ENCODE measurements at regions not wholly inside any gene's neighbourhood (a gene's known extent, or its start where the extent isn't known, plus 50 kb on each side); places are given as distances from the start of the nearest gene placed in this dataset.

GRCh38 chr3:30195352-30195751 lies 411.0 kb upstream of the TGFBR2 start:
- Histone ChIP-seq H3K36me3 (ENCODE audit: control insufficient read depth, insufficient read depth, low read length) (no peaks in the 10 kb centered on the region), H3K4me3 (ENCODE audit: low read depth, low read length) (no peak overlapping the region), H3K27me3 (ENCODE audit: control insufficient read depth, insufficient read depth, low read length) (no peaks in the 10 kb centered on the region)
- TF ChIP-seq CTCF (IDR thresholded peaks at IDR 0.05; ENCODE audit: insufficient read depth, low read depth, low read length): no peak
- ChIA-PET POLR2A (no interaction called here), CTCF (interaction anchor here (4.7 kb wide), 1 partner anchor 153 kb away, joined by 78 read pairs; no protein-coding TSS in a partner anchor)
- DNase-seq (ENCODE audit: low read depth): no peak

- no peak for DNase-seq (ENCODE audit: low read depth)
- POLR2A ChIA-PET: interaction anchor here (1.2 kb wide), 1 partner anchor 460 kb away, joined by 4 read pairs; no protein-coding TSS in a partner anchor
- CTCF ChIA-PET: interaction anchor here (0.6 to 4.7 kb wide), 29 partner anchors 8 to 769 kb away, joined by 3 to 78 read pairs (median 4); no protein-coding TSS in a partner anchor
- no peak for TF ChIP-seq CTCF (IDR thresholded peaks at IDR 0.05; ENCODE audit: insufficient read depth, low read depth, low read length)
- H3K27me3 ChIP-seq (ENCODE audit: control insufficient read depth, insufficient read depth, low read length): no peaks in the 10 kb centered on the region
- H3K4me3 ChIP-seq (ENCODE audit: low read depth, low read length): no peak overlapping the region
- H3K36me3 ChIP-seq (ENCODE audit: control insufficient read depth, insufficient read depth, low read length): no peaks in the 10 kb centered on the region
These were observed 408.2 kb upstream of the TGFBR2 start for GRCh38 chr3:30198162-30198561.

GRCh38 chr3:30199096-30199759 lies 407.2 kb upstream of the TGFBR2 start:
- POLR2A ChIA-PET: interaction anchor here (0.6 to 0.8 kb wide), 2 partner anchors 85 to 156 kb away, joined by 3 to 5 read pairs; no protein-coding TSS in a partner anchor
- H3K4me3 ChIP-seq (ENCODE audit: low read depth, low read length): no peak overlapping the region
- DNase-seq (ENCODE audit: low read depth): no peak

GRCh38 chr3:30199855-30200254 lies 406.5 kb upstream of the TGFBR2 start:
- DNase-seq (ENCODE audit: low read depth): no peak
- ChIA-PET CTCF (interaction anchor here (0.7 to 4.7 kb wide), 13 partner anchors 11 to 495 kb away, joined by 3 to 78 read pairs (median 5); no protein-coding TSS in a partner anchor), POLR2A (no interaction called here)
- Histone ChIP-seq H3K36me3 (ENCODE audit: control insufficient read depth, insufficient read depth, low read length) (no peaks in the 10 kb centered on the region), H3K4me3 (ENCODE audit: low read depth, low read length) (no peak overlapping the region), H3K27me3 (ENCODE audit: control insufficient read depth, insufficient read depth, low read length) (no peaks in the 10 kb centered on the region)
- no peak for TF ChIP-seq CTCF (IDR thresholded peaks at IDR 0.05; ENCODE audit: insufficient read depth, low read depth, low read length)

More at GRCh38 chr3:30199096-30199759, 407.2 kb upstream of the TGFBR2 start:
- CTCF ChIA-PET: interaction anchor here (0.7 to 4.7 kb wide), 36 partner anchors 10 to 770 kb away, joined by 3 to 78 read pairs (median 4); no protein-coding TSS in a partner anchor
- H3K27me3 ChIP-seq (ENCODE audit: control insufficient read depth, insufficient read depth, low read length): no peaks in the 10 kb centered on the region
- H3K36me3 ChIP-seq (ENCODE audit: control insufficient read depth, insufficient read depth, low read length): no peaks in the 10 kb centered on the region
- peak; percentile 75 for TF ChIP-seq CTCF (IDR thresholded peaks at IDR 0.05; ENCODE audit: insufficient read depth, low read depth, low read length)

- Histone ChIP-seq H3K27me3 (ENCODE audit: control insufficient read depth, insufficient read depth, low read length) (no peaks in the 10 kb centered on the region), H3K36me3 (ENCODE audit: control insufficient read depth, insufficient read depth, low read length) (no peaks in the 10 kb centered on the region), H3K4me3 (ENCODE audit: low read depth, low read length) (no peak overlapping the region)
- DNase-seq (ENCODE audit: low read depth): no peak
- ChIA-PET POLR2A (no interaction called here), CTCF (interaction anchor here (0.9 kb wide), 1 partner anchor 89 kb away, joined by 3 read pairs; no protein-coding TSS in a partner anchor)
- no peak for TF ChIP-seq CTCF (IDR thresholded peaks at IDR 0.05; ENCODE audit: insufficient read depth, low read depth, low read length)
These were observed 404.7 kb upstream of the TGFBR2 start for GRCh38 chr3:30201715-30202114.
